HepG2 (cell line): ENCODE measurements at regions not wholly inside any gene's neighbourhood (a gene's known extent, or its start where the extent isn't known, plus 50 kb on each side); places are given as distances from the start of the nearest gene placed in this dataset.

ENCODE experiments used
- ATAC-seq: fragments of 200-7000 bp; cut with Tn5 transposase; 3 replicates; pipeline ENCODE4 v1.9.1; 2020; ENCODE audit warnings: mild to moderate bottlenecking, moderate library complexity
- BruUV-seq: library from RNA; stranded (reverse); fragments of 400-500 nt; replicated peaks from 2 replicates; lab custom pipeline; 2021; lab: Mats Ljungman, UMichigan
- CTCF ChIA-PET: fragments of 300-600 bp; formaldehyde crosslinking; extraction: SDS; loops from one replicate; lab custom pipeline; 2021; ENCODE audit warnings: low total read pairs, inconsistent platforms, low intra/inter-chr PET ratio; lab: Yijun Ruan, JAX
- POLR2A ChIA-PET: fragments of 350-600 bp; sonication (Branson Sonifier 250); formaldehyde crosslinking; loops from one replicate; lab custom pipeline; 2020; ENCODE audit warnings: antibody characterized with exemption, inconsistent platforms; lab: Yijun Ruan, JAX
- DNase-seq: peaks from one replicate; pipeline ENCODE4 v3.0.0-alpha.2; 2015; ENCODE audit warnings: low spot score
- FAIRE-seq: peaks from 3 replicates; lab custom pipeline; 2011; peaks lifted over from hg19 to GRCh38; lab: Jason Lieb, UNC
- H2AFZ ChIP-seq: one replicate; pipeline ENCODE4 v1.6.1; 2011; ENCODE audit warnings: low read length, inconsistent platforms
- H3K27ac ChIP-seq: fragments of 300-600 bp; 3 replicates; pipeline ENCODE4 v1.8.0; 2011; ENCODE audit warnings: mixed run types, mild to moderate bottlenecking, mixed read lengths, low read length, inconsistent platforms; ENCODE audit not compliant: insufficient read depth; ENCODE audit errors: extremely low read length
- H3K27me3 ChIP-seq, 2 experiments: fragments of 200-600 bp in 1 of 2; 2 replicates in 1 of 2; 3 replicates in 1 of 2; pipeline versions ENCODE4 v1.6.0 to v1.8.0; 2011; ENCODE audit warnings: low read length in 2 of 2, mild to moderate bottlenecking in 2 of 2, moderate library complexity in 2 of 2, inconsistent platforms in 1 of 2; ENCODE audit not compliant: insufficient read depth in 2 of 2, control insufficient read depth in 1 of 2
- H3K36me3 ChIP-seq, 2 experiments: fragments of 200-600 bp in 1 of 2; replicated peaks in 1 of 2; 2 replicates in 1 of 2; 3 replicates in 1 of 2; pipeline versions ENCODE4 v1.5.1 to v1.8.0; 2011; ENCODE audit warnings: low read length in 2 of 2, inconsistent platforms in 1 of 2; ENCODE audit not compliant: insufficient read depth in 2 of 2, control insufficient read depth in 1 of 2
- H3K4me1 ChIP-seq: 2 replicates; pipeline ENCODE4 v1.5.1; 2012; ENCODE audit warnings: low read length, inconsistent platforms; ENCODE audit not compliant: insufficient read depth
- H3K4me2 ChIP-seq: 2 replicates; pipeline ENCODE4 v1.6.0; 2011; ENCODE audit warnings: low read depth, low read length, inconsistent platforms
- H3K4me3 ChIP-seq, 3 experiments: fragments of 200-600 bp in 1 of 3; sonication (generic), shearing (Covaris generic) in 1 of 3; replicated peaks in 1 of 3; 2 replicates each; pipeline ENCODE4 v1.5.1; 2011 to 2016; ENCODE audit warnings: low read length in 3 of 3, inconsistent platforms in 2 of 3, low read depth in 2 of 3, mild to moderate bottlenecking in 2 of 3, control low read depth in 1 of 3, mixed read lengths in 1 of 3; ENCODE audit not compliant: insufficient read depth in 1 of 3
- H3K79me2 ChIP-seq: one replicate; pipeline ENCODE4 v1.6.1; 2011; ENCODE audit warnings: low read length, inconsistent platforms; ENCODE audit not compliant: insufficient read depth
- H3K9ac ChIP-seq: 2 replicates; pipeline ENCODE4 v1.6.0; 2011; ENCODE audit warnings: mild to moderate bottlenecking, low read depth, low read length, inconsistent platforms; ENCODE audit not compliant: insufficient read depth
- H3K9me3 ChIP-seq: 2 replicates; pipeline ENCODE4 v1.5.1; 2012; ENCODE audit warnings: mild to moderate bottlenecking, low read length
- H4K20me1 ChIP-seq: 2 replicates; pipeline ENCODE4 v1.6.0; 2011; ENCODE audit warnings: inconsistent platforms, mild to moderate bottlenecking, low read length, moderate library complexity; ENCODE audit not compliant: insufficient read depth
- AHR ChIP-seq: IDR thresholded peaks from 2 replicates; pipeline ENCODE4 v1.6.1; 2018; ENCODE audit warnings: missing genetic modification reagents, missing compliant biosample characterization
- GZF1 ChIP-seq: sonication (generic); formaldehyde crosslinking; IDR thresholded peaks from 2 replicates; pipeline ENCODE4 v1.5.1; 2020; ENCODE audit warnings: mild to moderate bottlenecking, missing genetic modification reagents
- HDAC6 ChIP-seq: fragments of 200-600 bp; sonication (generic); IDR thresholded peaks from 2 replicates; pipeline ENCODE4 v1.7.0; 2017; ENCODE audit warnings: mild to moderate bottlenecking, antibody characterized with exemption, low read length, low read depth
- IRX3 ChIP-seq: sonication (generic); formaldehyde crosslinking; IDR thresholded peaks from 2 replicates; pipeline ENCODE4 v1.8.1; 2023; ENCODE audit warnings: mild to moderate bottlenecking, low read depth, missing genetic modification reagents, borderline replicate concordance
- KDM1A ChIP-seq: IDR thresholded peaks from 2 replicates; pipeline ENCODE4 v1.6.1; 2016; ENCODE audit warnings: missing compliant biosample characterization
- MAZ ChIP-seq, 2 experiments: sonication (generic) in 1 of 2; formaldehyde crosslinking in 1 of 2; IDR thresholded peaks; 2 replicates each; pipeline versions ENCODE4 v1.5.0 to v1.6.1; 2012 to 2020; ENCODE audit warnings: low read depth in 2 of 2, mild to moderate bottlenecking in 2 of 2, borderline replicate concordance in 1 of 2, improper control_type of control experiment in 1 of 2, low read length in 1 of 2, missing genetic modification reagents in 1 of 2, moderate library complexity in 1 of 2
- ONECUT2 ChIP-seq: sonication (generic); formaldehyde crosslinking; IDR thresholded peaks from 2 replicates; pipeline ENCODE4 v1.4.0; 2020; ENCODE audit warnings: missing genetic modification reagents
- RAD51 ChIP-seq: fragments of 450-650 bp; IDR thresholded peaks from 2 replicates; pipeline ENCODE4 v1.6.1; 2016; ENCODE audit warnings: borderline replicate concordance
- RXRB ChIP-seq: IDR thresholded peaks from 2 replicates; pipeline ENCODE4 v1.6.1; 2016; ENCODE audit warnings: borderline replicate concordance, missing genetic modification reagents, missing compliant biosample characterization
- SMAD9 ChIP-seq: sonication (generic); formaldehyde crosslinking; IDR thresholded peaks from 2 replicates; pipeline ENCODE4 v1.5.1; 2020; ENCODE audit warnings: mild to moderate bottlenecking, missing genetic modification reagents
- YY1 ChIP-seq: IDR thresholded peaks from 2 replicates; pipeline ENCODE4 v1.6.1; 2011; ENCODE audit warnings: low read length, low read depth, moderate library complexity, mild to moderate bottlenecking; ENCODE audit not compliant: insufficient read depth, insufficient replicate concordance
- ZBTB8A ChIP-seq: sonication (generic); formaldehyde crosslinking; IDR thresholded peaks from 2 replicates; pipeline ENCODE4 v1.4.0; 2020; ENCODE audit warnings: mild to moderate bottlenecking, low read depth, missing genetic modification reagents, borderline replicate concordance
- ZNF343 ChIP-seq: sonication (generic); formaldehyde crosslinking; IDR thresholded peaks from 2 replicates; pipeline ENCODE4 v1.4.0; 2020; ENCODE audit warnings: mild to moderate bottlenecking, missing genetic modification reagents
- WGBS: methylation state at CpG from one replicate; pipeline ENCODE4 v1.1.6; 2017; ENCODE audit warnings: low lambda C conversion rate; 5-methylcytosine and 5-hydroxymethylcytosine counted together
- in situ Hi-C: cut with HindIII; loops from 2 replicates; pipeline ENCODE4 v1.10.0; 2017; ENCODE audit warnings: low pct_unique_long_range_greater_than_20kb; ENCODE audit not compliant: extremely low pct_ligation_motif_present
- intact Hi-C: fragments of 100-400 bp; cut with micrococcal nuclease; formaldehyde crosslinking; loops from one replicate; pipeline ENCODE4 v1.10.0; 2022; ENCODE audit not compliant: unreplicated experiment
- TF ChIP-seq, protein P1 (sequence below): IDR thresholded peaks from 2 replicates; pipeline ENCODE4 v1.6.1; 2016; ENCODE audit warnings: missing biosample characterization, missing genetic modification reagents, low read depth
- TF ChIP-seq, protein P2 (sequence below): sonication (generic); formaldehyde crosslinking; IDR thresholded peaks from 2 replicates; pipeline ENCODE4 v1.4.0; 2020; ENCODE audit warnings: mild to moderate bottlenecking, missing genetic modification reagents
- TF ChIP-seq, protein P3 (sequence below): sonication (generic); formaldehyde crosslinking; IDR thresholded peaks from 2 replicates; pipeline ENCODE4 v1.8.0; 2022; ENCODE audit warnings: low read depth, missing genetic modification reagents
- TF ChIP-seq, protein P4 (sequence below): sonication (generic); formaldehyde crosslinking; IDR thresholded peaks from 2 replicates; pipeline ENCODE4 v1.8.1; 2023; ENCODE audit warnings: mild to moderate bottlenecking, moderate library complexity, missing genetic modification reagents

GRCh38 chr3:167884481-167884880 lies 149.0 kb downstream of the SERPINI1 start:
- intact Hi-C loops, result no loop called here
- H4K20me1 ChIP-seq, result no peaks in the 10 kb centered on the region
- no peak for DNase-seq
- no peaks in the 10 kb centered on the region; a peak in 1 of 5 replicates for H3K27me3 ChIP-seq
- ChIA-PET POLR2A (no interaction called here), CTCF (no interaction called here)
- no peak overlapping the region for H3K9ac ChIP-seq
- H3K79me2 ChIP-seq, result no peaks in the 10 kb centered on the region
- H3K4me3 ChIP-seq, result no peak overlapping the region
- H2AFZ ChIP-seq, result no peak overlapping the region
- no peaks in the 10 kb centered on the region for H3K9me3 ChIP-seq
- TF ChIP-seq AHR (CRISPR knock-in tag) (no peak), ONECUT2 (CRISPR knock-in tag) (no peak), IRX3 (CRISPR knock-in tag) (no peak), KDM1A (no peak), SMAD9 (CRISPR knock-in tag) (no peak), GZF1 (CRISPR knock-in tag) (no peak), YY1 (no peak), RXRB (CRISPR knock-in tag) (no peak), RAD51 (no peak), HDAC6 (no peak), ZNF343 (no peak), MAZ (IDR thresholded peaks at IDR 0.05; ENCODE audit: borderline replicate concordance, low read depth, low read length) (no peak), MAZ (CRISPR knock-in tag; IDR thresholded peaks at IDR 0.05; ENCODE audit: low read depth) (no peak), ZBTB8A (CRISPR knock-in tag) (no peak)
- TF ChIP-seq, protein P1, sequence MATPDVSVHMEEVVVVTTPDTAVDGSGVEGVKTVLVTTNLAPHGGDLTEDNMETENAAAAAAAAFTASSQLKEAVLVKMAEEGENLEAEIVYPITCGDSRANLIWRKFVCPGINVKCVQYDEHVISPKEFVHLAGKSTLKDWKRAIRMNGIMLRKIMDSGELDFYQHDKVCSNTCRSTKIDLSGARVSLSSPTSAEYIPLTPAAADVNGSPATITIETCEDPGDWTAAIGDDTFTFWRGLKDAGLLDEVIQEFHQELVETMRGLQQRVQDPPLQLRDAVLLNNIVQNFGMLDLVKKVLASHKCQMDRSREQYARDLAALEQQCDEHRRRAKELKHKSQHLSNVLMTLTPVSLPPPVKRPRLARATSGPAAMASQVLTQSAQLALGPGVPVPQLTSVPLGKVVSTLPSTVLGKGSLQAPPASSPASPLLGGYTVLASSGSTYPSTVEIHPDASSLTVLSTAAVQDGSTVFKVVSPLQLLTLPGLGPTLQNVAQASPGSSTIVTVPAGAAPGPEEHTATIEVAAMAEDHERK (CRISPR knock-in tag), result no peak
- TF ChIP-seq, protein P2, sequence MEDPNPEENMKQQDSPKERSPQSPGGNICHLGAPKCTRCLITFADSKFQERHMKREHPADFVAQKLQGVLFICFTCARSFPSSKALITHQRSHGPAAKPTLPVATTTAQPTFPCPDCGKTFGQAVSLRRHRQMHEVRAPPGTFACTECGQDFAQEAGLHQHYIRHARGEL (CRISPR knock-in tag), result no peak
- TF ChIP-seq, protein P3, sequence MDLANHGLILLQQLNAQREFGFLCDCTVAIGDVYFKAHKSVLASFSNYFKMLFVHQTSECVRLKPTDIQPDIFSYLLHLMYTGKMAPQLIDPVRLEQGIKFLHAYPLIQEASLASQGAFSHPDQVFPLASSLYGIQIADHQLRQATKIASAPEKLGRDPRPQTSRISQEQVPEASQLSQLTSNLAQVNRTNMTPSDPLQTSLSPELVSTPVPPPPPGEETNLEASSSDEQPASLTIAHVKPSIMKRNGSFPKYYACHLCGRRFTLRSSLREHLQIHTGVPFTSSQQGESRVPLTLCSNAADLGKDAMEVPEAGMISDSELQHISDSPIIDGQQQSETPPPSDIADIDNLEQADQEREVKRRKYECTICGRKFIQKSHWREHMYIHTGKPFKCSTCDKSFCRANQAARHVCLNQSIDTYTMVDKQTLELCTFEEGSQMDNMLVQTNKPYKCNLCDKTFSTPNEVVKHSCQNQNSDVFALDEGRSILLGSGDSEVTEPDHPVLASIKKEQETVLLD (CRISPR knock-in tag), result no peak
- TF ChIP-seq, protein P4, sequence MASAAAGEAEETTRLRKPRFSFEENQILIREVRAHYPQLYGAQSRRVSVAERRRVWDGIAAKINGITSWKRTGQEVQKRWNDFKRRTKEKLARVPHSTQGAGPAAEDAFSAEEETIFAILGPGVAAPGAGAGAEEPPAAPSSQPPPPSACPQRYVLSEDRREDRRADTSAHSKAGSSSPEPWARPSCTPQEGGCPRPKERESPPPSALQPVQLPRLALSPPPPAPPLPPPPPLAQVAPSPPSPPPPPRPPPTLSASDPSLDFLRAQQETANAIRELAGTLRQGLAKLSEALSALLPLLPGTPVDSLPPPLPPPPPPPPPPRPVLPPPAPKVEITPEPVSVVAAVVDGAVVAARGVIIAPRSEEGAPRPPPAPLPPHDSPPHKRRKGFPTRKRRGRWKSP, result no peak
- TF ChIP-seq, all 625 proteins: peak for 0
- WGBS, result 19% methylated on average over 3 of the region's 3 CpGs
- in situ Hi-C loops, result loop anchor here (5.0 kb wide), 1 partner anchor 477 kb away; no protein-coding TSS in a partner anchor
- H3K4me1 ChIP-seq, result peaks cover 12% of the 10 kb centered on the region
- ATAC-seq (no peak), FAIRE-seq (no peak)
- no peak overlapping the region for H3K4me2 ChIP-seq
- H3K27ac ChIP-seq, result no peak overlapping the region
- BruUV-seq, result no TSS peak
- H3K36me3 ChIP-seq, result no peaks in the 10 kb centered on the region
